RWPE1 (cell line): ENCODE measurements at regions not wholly inside any gene's neighbourhood (a gene's known extent, or its start where the extent isn't known, plus 50 kb on each side); places are given as distances from the start of the nearest gene placed in this dataset.
A peak's percentile ranks its signal among the peaks of the same experiment; 100 is the strongest.

ENCODE experiments used
- CTCF ChIA-PET: fragments of 350-600 bp; sonication (Branson Sonifier 250); formaldehyde crosslinking; extraction: SDS; loops from one replicate; lab custom pipeline; 2021; lab: Yijun Ruan, JAX
- POLR2A ChIA-PET: fragments of 400-600 bp; formaldehyde crosslinking; extraction: SDS; loops from one replicate; lab custom pipeline; 2020; ENCODE audit warnings: antibody characterized with exemption; ENCODE audit not compliant: low non-redundant PET; lab: Yijun Ruan, JAX
- DNase-seq: peaks from one replicate; pipeline ENCODE4 v3.0.0; 2012; ENCODE audit warnings: low spot score
- H3K27ac ChIP-seq: fragments of 450-650 bp; 2 replicates; pipeline ENCODE4 v1.5.1; 2017
- CTCF ChIP-seq: fragments of 450-650 bp; conservative IDR thresholded peaks from 2 replicates; pipeline ENCODE4 v1.5.1; 2017; ENCODE audit warnings: low read depth, mild to moderate bottlenecking

GRCh38 chr16:51938861-51939260 lies 608.1 kb downstream of the TOX3 start:
- POLR2A ChIA-PET: no interaction called here
- no peak for TF ChIP-seq CTCF
- no peak overlapping the region for H3K27ac ChIP-seq
- CTCF ChIA-PET: no interaction called here
- peak; percentile 6 for DNase-seq

DNA sequence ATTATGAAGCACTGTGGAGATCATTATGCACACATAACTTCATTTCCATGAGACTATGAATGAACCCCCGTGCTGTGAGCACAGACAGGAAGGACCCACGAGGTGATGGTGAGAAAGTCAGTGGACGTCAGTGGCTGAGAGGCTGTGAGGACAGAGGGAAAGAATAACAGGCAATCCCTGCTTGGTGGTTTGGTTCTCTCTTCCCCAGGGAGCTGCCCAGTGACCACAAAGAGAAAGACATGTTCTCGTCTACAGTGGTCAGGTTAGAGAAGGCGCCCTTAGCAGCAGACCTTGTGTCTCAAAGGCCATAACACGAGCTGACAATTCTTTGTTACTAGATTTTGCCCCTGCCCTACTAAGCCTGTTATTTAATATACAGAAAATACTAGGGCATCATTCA lies 609.2 kb downstream of the TOX3 start:
- no peak overlapping the region for H3K27ac ChIP-seq
- TF ChIP-seq CTCF: no peak
- ChIA-PET CTCF (interaction anchor here (0.6 to 1.2 kb wide), 2 partner anchors 10 to 1093 kb away, joined by 3 read pairs; no protein-coding TSS in a partner anchor), POLR2A (no interaction called here)
- DNase-seq: no peak

DNA sequence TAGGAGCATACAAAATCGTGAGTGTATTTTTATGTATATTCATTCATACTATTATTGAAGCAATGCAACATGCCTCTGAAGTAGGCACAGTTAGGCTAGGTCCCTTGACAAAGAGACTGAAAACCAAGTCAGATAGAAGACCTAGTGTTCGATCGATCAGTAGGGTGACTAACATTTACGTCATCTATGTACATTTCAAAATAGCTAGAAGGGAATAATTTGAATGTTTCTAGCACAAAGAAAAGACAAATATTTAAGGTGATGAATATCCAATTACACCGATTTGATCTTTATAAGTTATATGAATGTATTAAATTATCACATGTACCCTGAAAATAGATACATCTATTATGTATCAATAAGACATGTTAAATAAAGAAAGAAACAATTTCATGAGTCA lies 610.1 kb downstream of the TOX3 start:
- no peak for TF ChIP-seq CTCF
- H3K27ac ChIP-seq: no peak overlapping the region
- POLR2A ChIA-PET: no interaction called here
- no peak for DNase-seq
- CTCF ChIA-PET: interaction anchor here (1.2 kb wide), 1 partner anchor 11 kb away, joined by 3 read pairs; no protein-coding TSS in a partner anchor

DNA sequence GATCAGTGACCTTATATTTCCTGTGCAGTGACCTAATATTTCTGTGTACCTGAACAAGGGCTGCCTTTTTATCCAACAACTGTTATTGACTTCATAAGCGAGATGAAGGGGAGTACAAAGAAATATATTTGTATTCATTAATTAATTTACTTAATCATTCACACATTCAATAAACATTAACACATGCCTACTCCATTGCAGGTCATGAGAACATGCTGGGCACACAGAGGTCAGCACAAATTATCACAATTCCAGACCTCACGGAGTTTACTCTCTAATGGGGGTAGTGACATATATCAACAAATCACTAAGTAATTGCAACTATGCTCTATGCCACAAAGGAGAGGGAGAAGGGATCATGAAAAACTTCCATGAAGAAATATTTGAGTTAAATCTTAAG lies 614.6 kb downstream of the TOX3 start:
- POLR2A ChIA-PET: no interaction called here
- H3K27ac ChIP-seq: no peak overlapping the region
- no peak for TF ChIP-seq CTCF
- DNase-seq: no peak
- CTCF ChIA-PET: interaction anchor here (0.6 kb wide), 1 partner anchor 1444 kb away, joined by 4 read pairs; no protein-coding TSS in a partner anchor

DNA sequence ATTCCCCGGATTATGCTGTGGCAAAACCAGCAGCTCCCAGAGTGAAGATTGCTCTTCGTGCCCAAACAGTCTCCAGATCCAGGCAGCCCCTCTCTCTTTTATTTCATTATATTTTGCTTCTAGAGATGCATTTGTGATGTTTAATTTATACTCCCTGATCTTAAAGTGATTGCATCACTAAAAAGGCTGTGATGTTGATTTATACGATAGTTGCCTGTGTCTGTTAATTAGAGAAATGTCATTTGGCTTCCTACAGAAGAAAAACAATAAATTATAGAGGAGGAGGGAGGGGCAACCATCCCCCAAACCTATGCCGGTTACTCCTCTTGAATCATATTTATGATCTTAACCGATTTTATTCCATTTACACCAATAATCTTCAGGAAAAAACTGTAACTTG lies 615.3 kb downstream of the TOX3 start:
- POLR2A ChIA-PET: no interaction called here
- H3K27ac ChIP-seq: no peak overlapping the region
- no peak for TF ChIP-seq CTCF
- CTCF ChIA-PET: no interaction called here
- no peak for DNase-seq

GRCh38 chr16:51924744-51925143 lies 622.2 kb downstream of the TOX3 start:
- TF ChIP-seq CTCF: no peak
- CTCF ChIA-PET: no interaction called here
- POLR2A ChIA-PET: no interaction called here

More at GRCh38 chr16:51924744-51925143, 622.2 kb downstream of the TOX3 start:
- no peak for DNase-seq
- H3K27ac ChIP-seq: no peak overlapping the region
